ENCODE measurements at regions not wholly inside any gene's neighbourhood (a gene's known extent, or its start where the extent isn't known, plus 50 kb on each side); places are given as distances from the start of the nearest gene placed in this dataset.

GRCh38 chr5:9838916-9839315 is 208.8 kb upstream of the TAS2R1 start:
- TF ChIP-seq POLR2A (IDR thresholded peaks at IDR 0.05) (no peak), CTCF (IDR thresholded peaks at IDR 0.05 in 8 of 11, conservative IDR thresholded peaks at IDR 0.05 in 3 of 11) (no peak), POLR2AphosphoS5 (IDR thresholded peaks at IDR 0.05) (no peak)
